Lower leg skin (tissue), 3 donors: ENCODE measurements at regions not wholly inside any gene's neighbourhood (a gene's known extent, or its start where the extent isn't known, plus 50 kb on each side); places are given as distances from the start of the nearest gene placed in this dataset.

Experiments used
- POLR2A ChIP-seq, 2 donors: fragments of 450-650 bp; IDR thresholded peaks; one replicate each; pipeline ENCODE4 v1.6.1; 2016 to 2017; ENCODE audit warnings: antibody characterized with exemption in 2 of 2, mild to moderate bottlenecking in 1 of 2, moderate library complexity in 1 of 2
- TF ChIP-seq, protein P1 (sequence below), 3 donors: fragments of 450-650 bp; IDR thresholded peaks; one replicate each; pipeline ENCODE4 v1.5.1; 2016; ENCODE audit warnings: antibody characterized with exemption in 3 of 3, mild to moderate bottlenecking in 3 of 3, moderate library complexity in 2 of 3

GRCh38 chr5:67644221-67644920, 447.8 kb upstream of the CD180 start:
- TF ChIP-seq, protein P1, sequence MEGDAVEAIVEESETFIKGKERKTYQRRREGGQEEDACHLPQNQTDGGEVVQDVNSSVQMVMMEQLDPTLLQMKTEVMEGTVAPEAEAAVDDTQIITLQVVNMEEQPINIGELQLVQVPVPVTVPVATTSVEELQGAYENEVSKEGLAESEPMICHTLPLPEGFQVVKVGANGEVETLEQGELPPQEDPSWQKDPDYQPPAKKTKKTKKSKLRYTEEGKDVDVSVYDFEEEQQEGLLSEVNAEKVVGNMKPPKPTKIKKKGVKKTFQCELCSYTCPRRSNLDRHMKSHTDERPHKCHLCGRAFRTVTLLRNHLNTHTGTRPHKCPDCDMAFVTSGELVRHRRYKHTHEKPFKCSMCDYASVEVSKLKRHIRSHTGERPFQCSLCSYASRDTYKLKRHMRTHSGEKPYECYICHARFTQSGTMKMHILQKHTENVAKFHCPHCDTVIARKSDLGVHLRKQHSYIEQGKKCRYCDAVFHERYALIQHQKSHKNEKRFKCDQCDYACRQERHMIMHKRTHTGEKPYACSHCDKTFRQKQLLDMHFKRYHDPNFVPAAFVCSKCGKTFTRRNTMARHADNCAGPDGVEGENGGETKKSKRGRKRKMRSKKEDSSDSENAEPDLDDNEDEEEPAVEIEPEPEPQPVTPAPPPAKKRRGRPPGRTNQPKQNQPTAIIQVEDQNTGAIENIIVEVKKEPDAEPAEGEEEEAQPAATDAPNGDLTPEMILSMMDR (IDR thresholded peaks at IDR 0.05): no peak
- TF ChIP-seq POLR2A (IDR thresholded peaks at IDR 0.05): no peak
